ENCODE measurements at regions not wholly inside any gene's neighbourhood (a gene's known extent, or its start where the extent isn't known, plus 50 kb on each side); places are given as distances from the start of the nearest gene placed in this dataset.

- FAIRE-seq (no peak), DNase-seq (ENCODE audit: low spot score in 2 of 2) (no peak)
These were observed 74.1 kb upstream of the SLC4A11 start for GRCh38 chr20:3312940-3313682.

- DNase-seq (ENCODE audit: low spot score in 2 of 2) (no peak), FAIRE-seq (no peak)
These were observed 72.6 kb upstream of the SLC4A11 start for GRCh38 chr20:3311623-3312022.

- no peak for DNase-seq (ENCODE audit: low spot score in 2 of 2)
These were observed 70.2 kb upstream of the SLC4A11 start for GRCh38 chr20:3309226-3309625.

GRCh38 chr20:3307725-3308124 lies 68.7 kb upstream of the SLC4A11 start:
- FAIRE-seq (no peak), DNase-seq (ENCODE audit: low spot score in 2 of 2) (no peak)

More at GRCh38 chr20:3309226-3309625, 70.2 kb upstream of the SLC4A11 start:
- FAIRE-seq = no peak

- no peak for FAIRE-seq
- DNase-seq (ENCODE audit: low spot score in 2 of 2) = no peak
These were observed 68.1 kb upstream of the SLC4A11 start for GRCh38 chr20:3307078-3307477.

GRCh38 chr20:3306068-3306467 lies 67.1 kb upstream of the SLC4A11 start:
- DNase-seq (ENCODE audit: low spot score in 2 of 2) (no peak), FAIRE-seq (no peak)

GRCh38 chr20:3304456-3304855 lies 65.5 kb upstream of the SLC4A11 start:
- FAIRE-seq = no peak

GRCh38 chr20:3297079-3297378 lies 58.0 kb upstream of the SLC4A11 start:
- no peak for FAIRE-seq

More at GRCh38 chr20:3304456-3304855, 65.5 kb upstream of the SLC4A11 start:
- DNase-seq (ENCODE audit: low spot score in 2 of 2) = no peak

GRCh38 chr20:3296261-3297078 lies 57.5 kb upstream of the SLC4A11 start:
- FAIRE-seq (no peak), DNase-seq (ENCODE audit: low spot score in 2 of 2) (no peak)

More at GRCh38 chr20:3297079-3297378, 58.0 kb upstream of the SLC4A11 start:
- no peak for DNase-seq (ENCODE audit: low spot score in 2 of 2)
